H1 (cell line): ENCODE measurements at regions not wholly inside any gene's neighbourhood (a gene's known extent, or its start where the extent isn't known, plus 50 kb on each side); places are given as distances from the start of the nearest gene placed in this dataset.

Source experiments
- CHD2 ChIP-seq: IDR thresholded peaks from 2 replicates; pipeline ENCODE4 v1.6.1; 2012; ENCODE audit warnings: low read length, improper control_type of control experiment
- KDM1A ChIP-seq: fragments of 200-600, 300-600 bp; sonication (generic); IDR thresholded peaks from 2 replicates; pipeline ENCODE4 v1.7.1; 2016; ENCODE audit warnings: mild to moderate bottlenecking, low read length, borderline replicate concordance
- RNF2 ChIP-seq: fragments of 200-900, 300-1000 bp; sonication (generic); IDR thresholded peaks from 2 replicates; pipeline ENCODE4 v1.7.1; 2016; ENCODE audit warnings: borderline replicate concordance, low read depth, mild to moderate bottlenecking, antibody characterized with exemption, low read length; ENCODE audit not compliant: poor library complexity, severe bottlenecking; ENCODE audit errors: missing control alignments

GRCh38 chr6:44682280-44682679 is 294.8 kb downstream of the CDC5L start (continued):
- TF ChIP-seq KDM1A, result no peak
- no peak for TF ChIP-seq RNF2
- TF ChIP-seq CHD2, result no peak
- TF ChIP-seq, all 59 proteins: peak for 0
